H1 (cell line): ENCODE measurements at regions not wholly inside any gene's neighbourhood (a gene's known extent, or its start where the extent isn't known, plus 50 kb on each side); places are given as distances from the start of the nearest gene placed in this dataset.

ENCODE experiments used
- HDAC6 ChIP-seq: IDR thresholded peaks from one replicate; pipeline ENCODE4 v1.7.1; 2012; ENCODE audit warnings: low read depth, mild to moderate bottlenecking, inconsistent platforms, low read length, moderate library complexity
- KDM5A ChIP-seq: fragments of 200-600 bp; IDR thresholded peaks from 2 replicates; pipeline ENCODE4 v1.7.1; 2012; ENCODE audit warnings: mild to moderate bottlenecking, low read length, inconsistent platforms, mixed read lengths

GRCh38 chr22:49674479-49675050 is 153.1 kb downstream of the BRD1 start (continued):
- TF ChIP-seq KDM5A (no peak), HDAC6 (no peak)
